Osteocyte (in vitro differentiated cells): ENCODE measurements at regions not wholly inside any gene's neighbourhood (a gene's known extent, or its start where the extent isn't known, plus 50 kb on each side); places are given as distances from the start of the nearest gene placed in this dataset.

Experiments
- DNase-seq: peaks from one replicate; pipeline ENCODE4 v3.0.0; 2021; ENCODE audit warnings: mixed read lengths; ENCODE audit not compliant: unreplicated experiment; ENCODE audit errors: extremely low spot score
- H3K27ac Mint-ChIP-seq: one replicate; pipeline ENCODE4 v1.8.0; 2021; ENCODE audit warnings: mild to moderate bottlenecking, mixed read lengths; ENCODE audit not compliant: unreplicated experiment
- H3K27me3 Mint-ChIP-seq: one replicate; pipeline ENCODE4 v1.8.0; 2021; ENCODE audit warnings: mixed read lengths; ENCODE audit not compliant: unreplicated experiment
- H3K36me3 Mint-ChIP-seq: one replicate; pipeline ENCODE4 v1.8.0; 2021; ENCODE audit warnings: mixed read lengths; ENCODE audit not compliant: unreplicated experiment
- H3K4me1 Mint-ChIP-seq: one replicate; pipeline ENCODE4 v1.8.0; 2021; ENCODE audit warnings: mixed read lengths; ENCODE audit not compliant: unreplicated experiment
- H3K4me3 Mint-ChIP-seq: one replicate; pipeline ENCODE4 v1.8.0; 2021; ENCODE audit warnings: mild to moderate bottlenecking, moderate library complexity, mixed read lengths; ENCODE audit not compliant: unreplicated experiment
- H3K9me3 Mint-ChIP-seq: one replicate; pipeline ENCODE4 v1.8.0; 2021; ENCODE audit warnings: mixed read lengths; ENCODE audit not compliant: unreplicated experiment
- CTCF ChIP-seq: fragments of 200-600 bp; sonication (generic); IDR thresholded peaks from 2 replicates; pipeline ENCODE4 v1.5.0; 2021; ENCODE audit warnings: antibody characterized with exemption, mild to moderate bottlenecking, moderate library complexity

- H3K27ac Mint-ChIP-seq = no peak overlapping the region
These were observed 1056.5 kb upstream of the EDIL3 start for GRCh38 chr5:85441156-85441555.

GRCh38 chr5:85441853-85442252 lies 1057.2 kb upstream of the EDIL3 start:
- no peak overlapping the region for H3K27ac Mint-ChIP-seq
- no peaks in the 10 kb centered on the region for H3K36me3 Mint-ChIP-seq
- H3K4me1 Mint-ChIP-seq = no peaks in the 10 kb centered on the region
- H3K9me3 Mint-ChIP-seq = no peaks in the 10 kb centered on the region
- H3K27me3 Mint-ChIP-seq = peaks cover 4% of the 10 kb centered on the region
- TF ChIP-seq CTCF = no peak
- H3K4me3 Mint-ChIP-seq = no peak overlapping the region
- no peak for DNase-seq

More at GRCh38 chr5:85441156-85441555, 1056.5 kb upstream of the EDIL3 start:
- Mint-ChIP-seq H3K4me1 (no peaks in the 10 kb centered on the region), H3K9me3 (no peaks in the 10 kb centered on the region), H3K4me3 (no peak overlapping the region), H3K36me3 (no peaks in the 10 kb centered on the region), H3K27me3 (peaks cover 4% of the 10 kb centered on the region)
- no peak for TF ChIP-seq CTCF
- no peak for DNase-seq

GRCh38 chr5:85452322-85453025 lies 1067.8 kb upstream of the EDIL3 start:
- Mint-ChIP-seq H3K36me3 (no peaks in the 10 kb centered on the region), H3K27me3 (peaks cover 5% of the 10 kb centered on the region), H3K4me1 (no peaks in the 10 kb centered on the region), H3K9me3 (peaks cover under 1% of the 10 kb centered on the region), H3K27ac (no peak overlapping the region), H3K4me3 (no peak overlapping the region)
- TF ChIP-seq CTCF = no peak
- no peak for DNase-seq

- no peak overlapping the region for H3K27ac Mint-ChIP-seq
These were observed 1068.3 kb upstream of the EDIL3 start for GRCh38 chr5:85453026-85453349.

GRCh38 chr5:85458319-85458718 lies 1073.6 kb upstream of the EDIL3 start:
- DNase-seq = no peak
- Mint-ChIP-seq H3K27me3 (no peaks in the 10 kb centered on the region), H3K27ac (no peak overlapping the region), H3K4me1 (no peaks in the 10 kb centered on the region), H3K9me3 (peaks cover 5% of the 10 kb centered on the region), H3K36me3 (no peaks in the 10 kb centered on the region), H3K4me3 (no peak overlapping the region)
- no peak for TF ChIP-seq CTCF

More at GRCh38 chr5:85453026-85453349, 1068.3 kb upstream of the EDIL3 start:
- no peak overlapping the region for H3K4me3 Mint-ChIP-seq
- peaks cover 5% of the 10 kb centered on the region for H3K9me3 Mint-ChIP-seq
- H3K36me3 Mint-ChIP-seq = no peaks in the 10 kb centered on the region
- no peak for DNase-seq
- no peaks in the 10 kb centered on the region for H3K4me1 Mint-ChIP-seq
- no peak for TF ChIP-seq CTCF
- H3K27me3 Mint-ChIP-seq = peaks cover 2% of the 10 kb centered on the region
